Stimulated activated CD8-positive, alpha-beta memory T cell treated with anti-CD3 and anti-CD28 coated beads, Interleukin-2, amount 100 ng/mL, for 48 hours (primary cell): ENCODE measurements at regions not wholly inside any gene's neighbourhood (a gene's known extent, or its start where the extent isn't known, plus 50 kb on each side); places are given as distances from the start of the nearest gene placed in this dataset.
"Not testable (repeated sequence)": the region's sequence is repeated elsewhere in the genome, so short reads cannot be mapped to it uniquely, and the experiment has no call there.

Experiments used
- DNase-seq, 2 donors: peaks; one replicate each; pipeline ENCODE4 v3.0.0-alpha.2; 2020; ENCODE audit warnings: low read depth in 2 of 2

- no peak for DNase-seq
These were observed 104.7 kb upstream of the TMEM132E start for GRCh38 chr17:34474706-34475105.

- DNase-seq = no peak
These were observed 107.0 kb upstream of the TMEM132E start for GRCh38 chr17:34472363-34472762.

- not testable (repeated sequence) for DNase-seq
These were observed 108.1 kb upstream of the TMEM132E start for GRCh38 chr17:34471278-34471677.

GRCh38 chr17:34465789-34466188 lies 102.8 kb upstream of the CCL1 start:
- DNase-seq = no peak

GRCh38 chr17:34464812-34465211 lies 101.8 kb upstream of the CCL1 start:
- DNase-seq = no peak

- DNase-seq = no peak
These were observed 95.2 kb upstream of the CCL1 start for GRCh38 chr17:34458266-34458665.

GRCh38 chr17:34456121-34456520 lies 93.1 kb upstream of the CCL1 start:
- DNase-seq = no peak

- no peak for DNase-seq
These were observed 89.7 kb upstream of the CCL1 start for GRCh38 chr17:34452769-34453168.

- no peak for DNase-seq
These were observed 88.3 kb upstream of the CCL1 start for GRCh38 chr17:34451313-34451712.

- no peak for DNase-seq
These were observed 84.4 kb upstream of the CCL1 start for GRCh38 chr17:34447406-34447805.

GRCh38 chr17:34445101-34445500 lies 82.1 kb upstream of the CCL1 start:
- DNase-seq = no peak

GRCh38 chr17:34443619-34444469 lies 80.8 kb upstream of the CCL1 start:
- no peak for DNase-seq

- no peak for DNase-seq
These were observed 79.5 kb upstream of the CCL1 start for GRCh38 chr17:34442387-34443111.

GRCh38 chr17:34437188-34437587 lies 74.2 kb upstream of the CCL1 start:
- DNase-seq = no peak

GRCh38 chr17:34436607-34437006 lies 73.6 kb upstream of the CCL1 start:
- no peak for DNase-seq

- DNase-seq = no peak
These were observed 72.3 kb upstream of the CCL1 start for GRCh38 chr17:34435182-34435928.

- no peak for DNase-seq
These were observed 71.0 kb upstream of the CCL1 start for GRCh38 chr17:34434052-34434451.

GRCh38 chr17:34424814-34425491 lies 61.9 kb upstream of the CCL1 start:
- DNase-seq = no peak

- DNase-seq = no peak
These were observed 61.2 kb upstream of the CCL1 start for GRCh38 chr17:34423978-34424813.

GRCh38 chr17:34423315-34423714 lies 60.3 kb upstream of the CCL1 start:
- DNase-seq = not testable (repeated sequence)

GRCh38 chr17:34420900-34421299 lies 57.9 kb upstream of the CCL1 start:
- no peak for DNase-seq
